ENCODE measurements at regions not wholly inside any gene's neighbourhood (a gene's known extent, or its start where the extent isn't known, plus 50 kb on each side); places are given as distances from the start of the nearest gene placed in this dataset.
"Not testable (repeated sequence)": the region's sequence is repeated elsewhere in the genome, so short reads cannot be mapped to it uniquely, and the experiment has no call there.

DNA sequence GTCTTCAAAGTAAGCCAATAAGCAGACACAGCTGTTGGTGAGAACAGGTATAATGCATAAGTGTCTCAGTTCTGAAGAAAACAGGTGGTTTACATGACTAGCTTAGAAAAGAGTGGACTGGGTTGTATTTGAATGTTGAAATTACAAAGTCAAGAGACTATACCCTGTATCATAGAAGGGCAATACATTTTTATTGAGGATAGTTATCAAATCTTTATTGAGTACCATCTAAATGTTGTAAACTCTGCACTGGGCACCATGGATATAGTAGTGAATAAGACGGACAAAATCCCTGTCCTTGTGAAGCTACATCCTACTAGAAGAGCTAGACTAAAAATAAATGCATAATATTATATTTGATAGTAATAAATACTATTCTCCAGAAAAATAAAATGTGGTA is 88.5 kb upstream of the CDC42EP3 start:
- DNase-seq, result not testable (repeated sequence)

DNA sequence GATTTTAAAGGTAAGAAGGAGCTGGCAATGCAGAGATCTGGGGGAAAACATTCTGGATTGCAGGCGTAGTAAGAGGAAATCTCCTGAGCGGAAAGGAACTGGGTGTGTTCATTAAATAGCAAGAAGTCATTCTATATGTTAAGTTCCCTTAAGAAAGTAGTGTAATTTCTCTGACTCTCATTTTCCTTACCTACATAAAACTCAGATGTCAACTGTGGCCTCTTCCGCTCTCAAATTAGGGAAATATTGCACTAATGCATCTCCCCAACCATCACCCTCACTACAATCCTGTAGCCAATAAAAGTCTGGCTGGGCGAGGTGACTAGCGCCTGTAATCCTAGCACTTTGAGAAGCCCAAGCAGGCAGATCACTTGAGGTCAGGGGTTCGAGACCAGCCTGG is 89.0 kb upstream of the CDC42EP3 start:
- no peak for DNase-seq

DNA sequence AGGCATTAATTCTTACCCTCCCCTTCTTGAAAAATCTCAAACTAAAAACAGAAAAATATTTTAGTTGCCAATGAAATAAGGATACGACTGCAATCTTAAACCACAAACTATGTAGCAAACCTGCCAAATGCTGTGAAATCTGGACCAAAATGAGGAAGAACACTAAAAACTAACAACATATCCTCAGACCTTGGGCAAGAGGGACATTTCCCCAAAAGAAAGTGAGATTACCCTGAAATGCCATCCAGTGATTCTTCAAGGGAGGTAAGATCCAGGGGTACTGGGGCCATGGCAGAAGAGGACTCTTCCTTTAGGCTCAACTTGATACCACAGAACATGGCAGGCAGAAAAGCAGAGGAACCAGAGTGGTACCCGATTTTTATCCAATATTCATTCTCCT is 90.8 kb upstream of the CDC42EP3 start:
- DNase-seq, result not testable (repeated sequence)

DNA sequence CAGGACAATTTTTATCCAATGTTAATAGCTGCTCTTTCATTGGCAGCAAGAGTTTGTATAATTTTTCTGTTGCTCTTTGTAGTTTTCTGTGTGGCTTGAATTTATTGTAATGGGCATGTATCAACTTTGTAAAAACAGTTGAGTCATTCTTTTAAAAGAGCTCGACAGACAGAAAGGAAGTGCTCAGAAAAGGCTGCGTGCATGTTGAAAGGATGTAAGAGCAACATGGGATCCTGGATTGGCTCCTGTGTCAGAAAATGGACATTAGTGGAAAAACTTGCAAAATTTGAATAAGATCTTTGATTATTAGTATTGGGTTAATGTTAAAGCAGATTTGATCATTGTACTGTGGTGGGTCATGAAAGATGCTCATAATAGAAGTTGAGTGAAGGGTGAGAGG is 93.3 kb upstream of the CDC42EP3 start:
- DNase-seq, result no peak

DNA sequence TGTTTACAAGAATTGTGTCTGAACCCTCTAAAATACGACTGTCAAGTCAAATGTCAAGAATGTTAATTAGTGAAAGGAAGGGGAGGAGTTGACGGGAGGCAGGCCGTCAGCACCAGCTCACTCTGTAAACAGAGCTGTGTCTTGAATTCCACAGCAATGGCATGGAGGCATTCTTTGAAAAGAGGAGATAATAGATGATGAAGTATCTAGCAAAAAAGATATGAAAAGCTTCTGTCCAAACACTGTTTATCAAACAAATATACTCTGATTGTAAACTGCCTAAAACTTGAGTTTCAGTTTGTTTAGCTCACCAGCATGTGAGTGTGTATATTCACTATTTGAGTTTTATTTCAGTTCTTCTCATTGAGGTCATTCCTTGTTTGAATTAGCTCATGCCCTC is 94.7 kb upstream of the CDC42EP3 start:
- DNase-seq, result no peak

DNA sequence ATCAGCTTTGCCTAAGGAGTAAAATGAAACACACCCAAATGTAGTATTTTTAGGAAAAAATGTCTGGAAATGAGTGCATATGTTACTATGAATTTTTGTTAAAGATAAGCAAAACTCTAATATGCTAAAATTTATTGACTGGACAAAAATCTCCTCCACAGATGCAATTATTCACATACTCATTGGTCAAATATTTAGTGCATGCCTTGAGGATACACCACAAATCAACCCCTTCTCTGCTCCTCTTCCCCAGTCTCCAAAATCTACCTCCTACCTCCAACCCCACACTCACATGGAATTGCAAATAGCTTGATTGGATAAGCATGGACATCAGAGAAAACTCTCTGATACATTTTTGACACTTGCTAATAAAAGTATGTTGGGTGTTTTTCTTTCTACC is 95.6 kb upstream of the CDC42EP3 start:
- DNase-seq, result no peak

DNA sequence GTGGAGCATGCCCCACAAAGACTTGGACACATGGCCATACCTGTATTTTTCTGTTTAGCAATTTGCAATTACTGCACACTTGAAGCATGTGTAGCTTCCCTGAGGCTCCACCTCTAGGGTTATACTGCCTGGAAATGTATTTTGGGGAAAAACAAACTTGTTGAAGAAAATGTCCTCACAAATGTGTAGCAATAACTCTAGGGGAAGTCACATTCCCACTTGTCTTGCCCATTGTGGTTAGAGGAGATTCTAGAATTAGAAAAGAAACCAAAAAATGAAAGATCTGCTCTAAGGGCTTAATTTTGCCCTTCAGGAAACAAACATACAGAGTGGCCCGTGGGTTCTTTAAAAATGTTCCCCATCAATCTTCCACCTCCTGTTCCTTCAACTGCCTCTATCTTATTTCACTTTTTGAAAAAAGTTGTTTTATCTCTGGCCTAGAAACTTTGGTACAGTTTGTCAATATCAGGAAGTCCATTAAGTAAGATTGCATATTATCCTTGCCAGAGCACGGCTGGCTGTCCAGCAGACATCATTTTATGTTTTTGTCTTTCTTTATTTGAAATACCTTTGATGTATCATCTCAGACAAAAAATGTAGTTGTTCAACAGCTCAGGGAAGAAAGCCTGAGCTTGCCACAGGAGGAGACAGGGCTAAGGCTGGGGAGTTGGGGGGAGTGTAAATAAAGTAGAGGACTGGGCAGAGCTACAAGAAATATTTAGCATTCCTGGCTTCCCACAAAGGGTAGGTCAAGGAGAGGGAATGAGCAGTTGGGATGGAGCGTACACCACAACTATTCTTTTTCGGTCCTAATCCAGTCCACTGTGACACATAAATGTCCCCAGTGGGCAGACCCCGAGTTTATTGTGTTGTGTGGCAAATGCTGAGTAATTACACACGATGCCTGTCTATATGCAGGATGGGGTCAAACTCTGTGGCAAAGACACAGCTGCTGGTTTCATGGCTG is 96.8 kb upstream of the CDC42EP3 start:
- no peak for DNase-seq

DNA sequence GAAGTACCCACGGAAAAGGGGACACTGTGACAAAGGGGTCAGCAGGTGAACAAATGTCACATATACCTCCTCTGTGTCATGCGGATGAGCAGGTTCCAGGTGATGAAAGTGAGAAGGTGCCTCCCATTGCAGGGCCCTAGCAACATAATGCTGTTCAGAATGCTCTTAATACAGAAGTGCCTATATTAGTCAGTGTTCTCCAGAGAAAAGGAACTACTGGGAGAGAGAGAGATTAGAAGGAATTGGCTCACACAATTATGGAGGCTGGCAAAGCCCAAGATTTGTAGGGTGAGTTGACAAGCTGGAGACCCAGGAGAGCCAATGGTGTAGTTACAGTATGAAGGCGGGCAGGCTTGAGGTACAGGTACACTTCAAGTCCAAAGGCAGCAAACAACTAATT is 98.1 kb upstream of the CDC42EP3 start:
- DNase-seq, result no peak

DNA sequence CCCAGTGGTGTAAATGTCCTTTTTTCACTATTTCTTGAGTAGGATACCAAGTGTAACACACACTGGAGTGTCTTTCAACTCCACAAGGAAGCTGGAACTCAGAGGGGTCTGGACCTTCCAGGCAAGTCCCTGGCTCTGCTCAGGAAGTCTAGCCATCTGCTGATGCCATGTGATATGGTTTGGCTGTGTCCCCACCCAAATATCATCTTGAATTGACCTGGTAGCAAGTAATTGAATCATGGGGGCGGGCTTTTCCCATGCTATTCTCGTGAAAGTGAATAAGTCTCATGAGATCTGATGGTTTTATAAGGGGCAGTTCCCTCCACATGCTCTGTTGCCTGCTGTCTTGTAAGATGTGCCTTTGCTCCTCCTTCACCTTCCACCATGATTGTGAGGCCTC is 99.4 kb upstream of the CDC42EP3 start:
- no peak for DNase-seq

DNA sequence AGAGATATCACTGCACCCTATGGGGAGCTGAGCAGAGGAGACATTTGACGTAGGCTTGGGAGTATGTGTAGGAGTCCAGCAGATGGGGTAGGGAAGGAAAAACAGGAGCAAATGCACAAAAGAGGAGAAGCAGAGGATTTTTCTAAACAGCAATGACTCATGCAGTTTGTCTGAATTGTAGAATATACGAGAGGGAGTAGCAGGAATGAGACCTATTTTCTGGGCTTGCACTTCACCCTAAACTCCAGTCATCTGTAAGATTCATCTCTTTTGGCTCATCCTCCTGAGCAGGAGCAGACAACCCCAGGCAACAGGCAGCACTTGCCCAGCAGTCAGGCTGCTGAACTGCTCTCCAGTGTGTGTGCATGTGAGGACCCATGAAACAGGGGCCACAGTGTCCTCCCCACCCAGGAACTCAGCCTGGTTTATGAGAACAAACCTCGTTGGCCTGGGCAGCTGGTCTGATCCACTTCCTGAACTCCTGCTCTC is 100.2 kb upstream of the CDC42EP3 start:
- no peak for DNase-seq

DNA sequence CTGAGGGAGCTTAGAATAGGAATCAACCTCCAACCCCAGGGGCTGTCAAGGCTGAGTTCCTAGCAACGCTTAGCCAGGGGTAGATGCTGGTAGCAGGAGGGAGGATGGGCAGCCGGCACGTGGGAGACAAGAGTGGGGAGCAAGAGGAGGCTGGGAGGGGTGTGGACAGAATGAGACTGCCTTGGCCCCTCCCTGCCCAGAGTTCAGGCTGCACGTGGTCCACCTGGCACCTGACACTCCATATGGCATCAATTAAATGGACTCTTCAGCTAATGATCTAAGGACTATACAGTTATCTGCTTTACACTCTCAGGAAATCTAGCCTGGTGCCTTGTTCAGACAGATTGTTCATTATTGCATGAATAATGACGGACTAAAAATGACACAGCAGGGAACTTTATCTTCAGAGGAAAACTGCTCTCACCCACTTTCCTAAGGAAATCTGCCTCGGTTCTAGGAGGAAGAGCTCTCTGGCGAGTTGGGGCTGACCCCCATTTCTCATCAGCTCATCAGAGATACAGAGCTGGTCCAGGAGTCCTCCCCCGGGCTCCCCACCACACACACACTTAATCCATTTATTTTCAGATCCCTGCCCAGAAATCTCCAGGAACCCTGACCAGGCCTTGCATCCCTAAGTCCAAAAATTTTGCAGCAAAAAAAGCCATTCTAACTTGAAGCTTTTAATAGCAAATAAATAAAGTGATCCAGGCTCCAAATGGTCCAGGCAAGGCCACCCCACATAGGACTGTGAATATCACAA is 102.1 kb upstream of the CDC42EP3 start:
- DNase-seq, result peak; percentile 20

DNA sequence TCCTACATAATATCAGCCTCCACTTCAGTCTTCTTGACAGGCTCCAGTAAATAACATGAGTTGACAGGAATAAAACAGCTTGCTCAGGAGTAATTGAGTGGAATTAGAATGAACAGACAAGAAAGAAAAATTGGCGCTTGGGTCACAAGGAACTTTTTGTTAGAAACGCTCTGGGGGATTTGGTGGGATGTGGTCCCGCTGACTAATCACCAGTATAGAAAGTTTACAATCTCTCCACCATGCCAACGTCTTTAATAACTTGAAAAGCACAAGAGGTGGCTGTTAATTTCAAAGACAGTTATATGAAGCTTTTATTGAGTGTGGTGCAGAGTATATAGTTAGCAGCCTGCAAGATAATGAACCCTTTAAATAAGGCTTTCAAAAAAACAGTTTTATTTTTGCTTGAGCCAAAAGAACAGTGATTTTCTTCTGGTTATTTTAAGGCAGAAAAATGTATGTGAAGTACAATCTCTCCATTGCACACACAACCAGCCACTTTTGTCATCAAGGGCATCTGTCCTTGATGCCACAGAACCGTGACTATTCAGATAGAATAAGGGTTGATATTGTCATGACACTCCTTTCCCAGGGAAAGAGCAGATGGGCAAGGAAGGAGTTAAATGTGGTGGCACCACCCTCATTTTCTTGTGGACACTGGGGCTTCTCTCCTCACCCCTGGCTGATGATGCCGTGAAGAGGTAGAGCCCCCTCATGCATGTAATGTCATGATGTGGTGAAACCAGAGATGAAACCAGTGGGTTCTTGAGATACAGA is 102.9 kb upstream of the CDC42EP3 start:
- not testable (repeated sequence) for DNase-seq

DNA sequence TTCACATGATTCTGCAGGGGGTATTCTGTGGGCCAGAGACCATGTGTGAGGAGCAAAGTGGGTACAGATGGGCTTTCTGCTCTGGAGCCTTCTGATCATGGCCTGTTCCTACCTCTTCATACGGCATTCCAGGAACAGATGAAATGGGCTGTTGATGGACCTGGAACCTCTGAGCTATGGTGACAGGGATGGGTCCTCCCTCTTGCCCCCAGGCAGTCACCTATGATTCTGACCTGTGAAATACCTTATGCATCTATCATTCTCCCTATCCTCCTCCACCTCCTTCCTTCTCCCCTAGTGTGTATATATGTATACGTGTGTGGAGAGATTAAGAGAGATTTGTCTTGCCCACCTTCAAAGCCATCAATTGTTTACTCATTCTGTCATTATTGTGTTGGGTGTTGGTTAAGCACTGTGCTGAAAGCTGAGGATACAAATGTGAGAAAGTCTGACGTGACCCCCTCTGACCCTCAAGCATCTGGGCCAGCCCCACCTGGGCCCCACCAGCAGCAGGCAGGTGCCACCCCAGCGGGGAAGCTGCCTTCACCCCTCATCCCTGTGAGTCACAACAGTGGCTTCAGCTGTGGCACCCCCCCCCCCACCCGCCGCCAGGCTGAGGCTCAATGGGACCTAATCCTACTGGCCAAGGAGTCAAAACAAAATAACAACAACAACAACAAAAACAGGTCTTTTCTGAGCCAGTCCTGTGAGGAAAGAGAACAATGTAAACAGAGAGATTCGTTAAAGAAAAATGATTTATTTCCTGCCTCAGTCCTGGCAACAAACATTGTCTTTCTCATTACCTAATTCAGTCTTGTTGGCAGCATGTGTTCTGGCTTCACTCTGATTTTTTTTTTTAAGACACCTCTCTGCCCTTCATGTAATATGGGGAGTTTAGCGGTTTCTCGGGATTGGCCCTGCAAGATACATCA is 103.8 kb upstream of the CDC42EP3 start:
- DNase-seq, result no peak

DNA sequence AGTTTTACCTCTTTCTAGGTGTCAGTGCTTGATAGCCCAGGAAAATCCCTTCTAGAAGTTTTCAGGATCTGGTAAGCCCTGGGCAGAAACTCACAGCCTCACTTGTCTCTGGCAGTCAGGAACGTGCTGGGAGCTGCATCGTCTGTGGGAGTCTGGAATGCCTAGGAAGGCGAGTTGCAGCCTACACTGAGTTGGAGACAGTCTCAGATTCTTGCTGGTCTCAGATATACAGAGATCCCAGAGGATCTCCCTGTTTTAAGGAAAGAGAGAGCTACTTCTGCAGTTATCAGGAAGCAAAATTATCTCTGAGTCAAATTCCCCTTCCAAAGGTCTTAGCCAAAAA is 104.4 kb upstream of the CDC42EP3 start:
- no peak for DNase-seq

DNA sequence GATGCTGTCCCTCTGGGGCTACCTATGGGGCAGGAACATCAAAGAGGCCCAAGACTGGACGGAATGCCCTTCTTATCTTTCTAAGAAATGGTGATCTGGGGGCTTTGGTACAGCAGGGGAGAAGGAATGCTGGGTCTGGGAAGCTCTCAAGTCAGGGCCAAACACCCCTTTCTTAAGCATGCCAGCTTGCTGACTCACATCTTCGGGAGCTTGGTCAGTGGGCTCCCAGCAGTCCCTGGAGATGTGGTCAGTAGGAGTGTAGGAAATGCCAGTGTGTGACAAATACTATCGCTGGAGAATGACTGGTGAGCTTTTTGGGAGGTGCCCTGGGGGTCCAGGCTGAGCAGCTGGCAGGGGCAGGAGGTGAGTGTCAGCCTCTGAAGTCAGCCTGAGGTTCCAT is 105.0 kb upstream of the CDC42EP3 start:
- DNase-seq, result no peak

DNA sequence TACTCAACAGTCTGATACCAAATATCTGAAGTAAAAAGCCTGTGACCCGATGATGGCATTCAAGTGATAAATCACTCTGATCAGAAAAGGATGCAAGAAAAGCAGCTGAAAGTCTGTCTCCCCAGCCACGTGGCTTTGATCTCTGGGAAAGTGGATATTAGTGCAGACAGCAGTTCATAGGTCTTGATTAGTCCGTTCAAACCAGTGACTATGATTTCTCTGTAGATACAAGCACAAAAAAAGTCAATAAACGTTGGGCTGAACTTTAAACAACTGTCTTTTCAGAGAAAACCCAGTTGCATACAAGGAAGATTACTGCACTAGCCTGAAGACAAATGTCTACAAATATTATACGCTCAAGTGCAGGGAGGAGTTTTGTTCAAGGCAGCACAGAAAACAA is 107.7 kb upstream of the CDC42EP3 start:
- no peak for DNase-seq

DNA sequence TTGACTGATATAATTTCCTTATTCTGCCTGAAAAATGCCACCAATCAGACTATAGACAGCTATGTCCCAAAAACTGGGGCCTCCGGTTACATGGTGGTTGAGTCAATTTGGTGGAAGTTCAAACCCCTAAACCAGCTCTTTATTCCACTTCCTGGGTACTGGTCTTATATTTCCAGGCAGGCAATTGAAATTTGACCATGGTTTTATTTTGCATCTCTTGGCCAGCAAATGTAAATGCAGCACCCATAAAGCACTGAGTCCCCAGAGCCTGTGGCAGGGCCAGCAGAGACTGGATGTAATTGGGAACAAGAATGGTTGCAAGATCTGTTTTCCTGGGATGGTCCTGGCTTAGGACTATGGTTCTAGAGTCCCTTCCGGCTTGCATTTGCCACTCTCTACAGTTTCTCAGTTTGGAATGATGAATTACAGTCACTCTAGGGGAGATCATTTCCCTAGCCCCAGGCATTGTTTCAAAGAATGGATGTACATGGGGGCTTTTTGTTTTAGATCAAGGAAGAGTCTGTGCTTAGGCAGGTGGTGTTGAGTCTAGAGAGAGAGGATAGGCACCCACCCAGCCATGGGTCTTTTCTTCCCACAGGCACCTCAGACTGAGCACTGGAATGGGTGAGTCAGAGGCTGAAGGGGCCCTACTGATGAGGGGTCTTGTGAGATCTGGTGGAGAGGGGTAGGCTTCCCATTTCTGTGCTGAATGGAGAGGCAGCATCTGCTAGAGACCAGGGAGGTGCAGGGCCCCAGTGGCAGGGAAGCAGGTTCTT is 108.4 kb upstream of the CDC42EP3 start:
- DNase-seq, result no peak

DNA sequence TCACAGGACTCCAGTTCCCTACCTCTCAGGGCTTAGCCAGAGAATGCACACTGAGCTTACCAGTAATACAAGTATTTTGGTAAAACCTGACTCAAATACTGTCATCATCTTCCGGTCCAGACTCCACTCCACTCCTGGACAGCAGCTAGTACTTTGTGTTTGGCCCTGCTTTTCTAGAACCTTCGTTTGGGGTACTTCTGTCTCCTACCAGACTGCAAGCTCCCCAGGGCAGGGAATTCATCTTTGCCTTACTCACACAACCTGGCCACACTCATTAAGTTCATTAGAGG is 108.9 kb upstream of the CDC42EP3 start:
- no peak for DNase-seq

DNA sequence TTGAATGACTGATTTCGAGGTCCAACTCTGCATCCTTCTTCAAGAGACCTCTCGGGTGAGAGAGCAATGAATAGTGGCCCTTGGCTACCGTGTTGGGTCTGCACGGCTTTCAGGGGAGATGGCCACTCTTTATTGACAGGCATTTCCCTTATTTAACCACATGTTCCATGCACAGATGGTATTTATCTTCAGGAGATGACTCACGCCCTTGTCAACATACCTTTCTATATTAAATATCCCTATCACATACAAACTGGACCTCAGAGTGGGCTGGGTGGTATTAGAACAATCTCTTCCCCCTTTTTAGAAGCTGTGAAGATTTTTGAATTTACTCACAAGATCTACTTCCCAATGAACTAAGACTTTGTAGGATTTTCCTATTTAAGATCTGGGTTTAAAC is 109.6 kb upstream of the CDC42EP3 start:
- peak; percentile 46 for DNase-seq

DNA sequence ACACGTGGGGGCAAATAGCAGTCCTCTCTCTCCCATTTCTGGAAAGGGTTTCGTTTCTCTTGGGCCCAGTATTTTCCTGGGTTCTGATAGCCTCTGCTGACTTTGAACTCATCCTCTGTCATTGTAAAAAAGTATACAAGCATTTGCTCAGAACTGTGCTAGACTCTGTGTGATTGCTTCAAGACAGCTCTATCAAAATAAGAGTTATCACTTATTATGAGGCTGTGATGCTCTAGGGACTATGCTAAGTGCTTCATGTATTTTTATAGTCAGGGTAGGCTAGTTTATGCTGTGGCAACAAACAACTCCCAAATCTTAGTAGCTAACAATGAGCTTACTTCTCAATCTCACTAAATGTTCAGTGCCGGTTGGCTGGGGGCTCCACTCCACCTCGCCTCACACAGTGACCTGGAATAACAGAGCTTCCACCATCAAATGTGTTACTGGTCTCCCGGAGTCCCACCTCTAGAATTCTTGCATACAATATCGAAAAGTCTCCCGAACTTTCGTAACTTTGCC is 110.8 kb upstream of the CDC42EP3 start:
- DNase-seq, result no peak

DNA sequence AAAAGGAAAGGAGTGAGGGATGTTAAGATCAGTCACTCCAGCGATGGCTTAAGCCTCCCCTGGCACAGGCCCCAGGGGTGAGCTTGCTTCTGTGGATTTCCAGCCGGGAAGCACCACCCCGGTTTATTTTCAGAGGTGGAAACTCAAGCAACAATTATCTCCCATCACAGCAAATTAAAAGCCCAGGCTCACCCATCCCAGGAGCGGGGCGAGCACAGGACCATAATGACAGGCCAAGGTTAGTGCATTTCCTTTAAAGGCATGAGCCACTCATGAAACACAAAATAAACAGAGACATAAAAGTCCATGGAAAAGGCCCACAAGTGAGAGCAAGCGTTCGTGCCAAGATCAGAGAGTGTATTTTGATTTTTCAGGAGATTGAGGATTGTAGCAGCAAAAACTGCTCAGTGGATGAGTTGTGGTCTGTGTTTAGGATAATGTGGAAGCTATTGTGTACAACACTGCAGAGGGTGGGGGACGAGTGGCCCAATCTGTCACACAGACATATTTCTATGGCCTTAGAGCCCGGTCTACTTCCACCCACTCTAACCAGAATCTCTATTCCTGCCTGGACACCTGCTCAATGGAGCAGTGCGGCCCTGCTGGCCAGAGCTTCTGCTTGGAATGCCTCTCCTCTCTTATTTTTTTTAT is 111.4 kb upstream of the CDC42EP3 start:
- DNase-seq, result no peak
